Mammary epithelial cell (primary cell): ENCODE measurements at regions not wholly inside any gene's neighbourhood (a gene's known extent, or its start where the extent isn't known, plus 50 kb on each side); places are given as distances from the start of the nearest gene placed in this dataset.

ENCODE experiments used
- EZH2 ChIP-seq: IDR thresholded peaks from 2 replicates; pipeline ENCODE4 v1.6.1; 2012; ENCODE audit warnings: low read length, inconsistent platforms, borderline replicate concordance
- TF ChIP-seq, protein P1 (sequence below), 2 donors: IDR thresholded peaks in 1 of 2; conservative IDR thresholded peaks in 1 of 2; 2 replicates each; pipeline ENCODE4 v1.5.1; 2011 to 2012; ENCODE audit warnings: inconsistent platforms in 2 of 2, low read length in 2 of 2, mild to moderate bottlenecking in 2 of 2, control low read depth in 1 of 2, low read depth in 1 of 2; ENCODE audit not compliant: insufficient read depth in 1 of 2; ENCODE audit errors: extremely low read depth in 1 of 2

DNA sequence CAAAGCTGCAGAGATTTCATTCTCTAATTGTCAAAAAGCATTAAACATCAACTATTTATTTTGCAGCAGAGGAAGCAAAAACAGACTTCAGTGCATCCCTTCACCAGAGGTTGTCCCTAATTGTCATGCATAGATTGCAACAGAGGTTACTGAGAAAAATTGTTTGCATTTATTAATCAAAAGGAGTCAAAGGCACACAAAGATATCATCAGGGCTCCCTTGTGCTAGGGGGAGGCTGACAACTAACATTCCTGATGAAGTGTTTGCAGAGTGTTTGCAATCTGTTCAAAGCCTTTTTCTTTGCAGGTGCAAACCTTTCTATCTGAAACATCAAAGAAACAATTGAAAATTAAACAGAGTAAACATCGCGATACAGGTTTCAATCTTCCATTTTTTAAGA lies 227.5 kb downstream of the TEX36 start:
- TF ChIP-seq, protein P1, sequence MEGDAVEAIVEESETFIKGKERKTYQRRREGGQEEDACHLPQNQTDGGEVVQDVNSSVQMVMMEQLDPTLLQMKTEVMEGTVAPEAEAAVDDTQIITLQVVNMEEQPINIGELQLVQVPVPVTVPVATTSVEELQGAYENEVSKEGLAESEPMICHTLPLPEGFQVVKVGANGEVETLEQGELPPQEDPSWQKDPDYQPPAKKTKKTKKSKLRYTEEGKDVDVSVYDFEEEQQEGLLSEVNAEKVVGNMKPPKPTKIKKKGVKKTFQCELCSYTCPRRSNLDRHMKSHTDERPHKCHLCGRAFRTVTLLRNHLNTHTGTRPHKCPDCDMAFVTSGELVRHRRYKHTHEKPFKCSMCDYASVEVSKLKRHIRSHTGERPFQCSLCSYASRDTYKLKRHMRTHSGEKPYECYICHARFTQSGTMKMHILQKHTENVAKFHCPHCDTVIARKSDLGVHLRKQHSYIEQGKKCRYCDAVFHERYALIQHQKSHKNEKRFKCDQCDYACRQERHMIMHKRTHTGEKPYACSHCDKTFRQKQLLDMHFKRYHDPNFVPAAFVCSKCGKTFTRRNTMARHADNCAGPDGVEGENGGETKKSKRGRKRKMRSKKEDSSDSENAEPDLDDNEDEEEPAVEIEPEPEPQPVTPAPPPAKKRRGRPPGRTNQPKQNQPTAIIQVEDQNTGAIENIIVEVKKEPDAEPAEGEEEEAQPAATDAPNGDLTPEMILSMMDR (conservative IDR thresholded peaks at IDR 0.05 in 1 of 2, IDR thresholded peaks at IDR 0.05 in 1 of 2; ENCODE audit: extremely low read depth in 1 of 2, insufficient read depth in 1 of 2, low read depth in 1 of 2, low read length in 2 of 2) = no peak
- no peak for TF ChIP-seq EZH2
